Mesodermal cell (in vitro differentiated cells): ENCODE measurements at regions not wholly inside any gene's neighbourhood (a gene's known extent, or its start where the extent isn't known, plus 50 kb on each side); places are given as distances from the start of the nearest gene placed in this dataset.

Experiments used
- H3K27ac ChIP-seq: 2 replicates; pipeline ENCODE4 v1.7.0; 2013; ENCODE audit warnings: mild to moderate bottlenecking, low read depth, low read length, moderate library complexity; ENCODE audit not compliant: severe bottlenecking
- H3K36me3 ChIP-seq: 2 replicates; pipeline ENCODE4 v1.7.1; 2013; ENCODE audit warnings: mild to moderate bottlenecking, low read length, moderate library complexity; ENCODE audit not compliant: control insufficient read depth, insufficient read depth
- H3K4me1 ChIP-seq: one replicate; pipeline ENCODE4 v1.7.1; 2013; ENCODE audit warnings: mild to moderate bottlenecking, low read length; ENCODE audit not compliant: insufficient read depth, control insufficient read depth, poor library complexity, severe bottlenecking
- H3K4me3 ChIP-seq: 2 replicates; pipeline ENCODE4 v1.7.0; 2013; ENCODE audit warnings: low read length, control low read depth, mild to moderate bottlenecking; ENCODE audit not compliant: insufficient read depth, poor library complexity, severe bottlenecking; ENCODE audit errors: extremely low read depth
- H3K9me3 ChIP-seq: 2 replicates; pipeline ENCODE4 v1.7.1; 2013; ENCODE audit warnings: mild to moderate bottlenecking, low read length, moderate library complexity; ENCODE audit not compliant: control insufficient read depth
- WGBS, 2 experiments: methylation state at CpG; one replicate each; pipeline ENCODE4 v1.1.5; 2013; ENCODE audit warnings: missing lambda C conversion rate in 2 of 2; ENCODE audit not compliant: insufficient coverage in 2 of 2; 5-methylcytosine and 5-hydroxymethylcytosine counted together

- no peak overlapping the region for H3K4me3 ChIP-seq
- peaks cover 17% of the 10 kb centered on the region for H3K36me3 ChIP-seq
- no peaks in the 10 kb centered on the region for H3K4me1 ChIP-seq
- 100% methylated on average over 1 of the region's 4 CpGs; no CpG with 5 or more reads in 1 of the 2 experiments for WGBS, 2 experiments
- peaks cover 11% of the 10 kb centered on the region for H3K9me3 ChIP-seq
- no peak overlapping the region for H3K27ac ChIP-seq
Observed at GRCh38 chr4:123088501-123088900, 166.1 kb upstream of the NUDT6 start.

- no CpG with 5 or more reads among the region's 2 CpGs for WGBS, 2 experiments
- Histone ChIP-seq H3K27ac (no peak overlapping the region), H3K36me3 (peaks cover 17% of the 10 kb centered on the region), H3K4me1 (no peaks in the 10 kb centered on the region), H3K9me3 (peaks cover 11% of the 10 kb centered on the region), H3K4me3 (no peak overlapping the region)
Observed at GRCh38 chr4:123090886-123091285, 168.5 kb upstream of the NUDT6 start.

DNA sequence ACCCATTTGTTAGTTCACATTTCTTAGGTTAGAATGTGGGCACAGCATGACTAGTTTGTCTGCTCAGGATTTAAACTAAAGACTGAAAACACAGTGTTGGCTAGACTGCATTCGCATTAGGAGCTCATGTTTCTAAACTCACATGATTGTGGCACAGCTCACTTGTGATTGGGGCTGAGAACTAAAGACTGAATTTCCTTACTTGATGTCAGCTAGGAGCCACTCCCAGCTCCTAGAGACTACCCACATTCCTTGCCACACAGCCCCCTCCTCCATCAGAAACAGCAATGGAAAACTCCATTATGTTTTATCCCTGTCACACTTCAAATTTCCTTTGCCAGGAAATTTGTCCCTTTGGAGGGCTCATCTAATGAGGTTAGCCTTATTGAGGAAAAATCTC, 170.2 kb upstream of the NUDT6 start:
- peaks cover 17% of the 10 kb centered on the region for H3K36me3 ChIP-seq
- H3K9me3 ChIP-seq, result peaks cover 11% of the 10 kb centered on the region
- no peaks in the 10 kb centered on the region for H3K4me1 ChIP-seq
- no peak overlapping the region for H3K4me3 ChIP-seq
- H3K27ac ChIP-seq, result no peak overlapping the region
- WGBS, 2 experiments, result 100% methylated on average over 1 of the region's 1 CpG; no CpG with 5 or more reads in 1 of the 2 experiments

DNA sequence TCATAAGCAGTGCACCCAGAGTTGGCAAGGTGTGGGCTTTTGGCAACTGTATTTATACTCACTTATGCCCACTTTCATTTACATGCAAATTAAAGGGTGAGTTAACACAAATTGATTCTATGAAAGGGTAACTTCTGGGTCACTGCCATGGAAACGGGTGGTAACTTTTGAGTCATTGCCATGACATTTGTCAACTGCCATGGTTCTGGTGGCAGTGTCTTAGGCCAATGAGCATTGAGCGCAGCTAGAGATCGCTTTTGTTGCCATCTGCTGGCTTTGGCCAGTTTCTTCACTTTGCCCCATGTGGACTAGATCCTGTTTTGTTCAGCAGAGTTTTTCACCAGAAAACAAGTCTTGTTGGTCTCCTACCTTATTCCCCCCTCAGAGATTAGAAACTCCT, 170.8 kb upstream of the NUDT6 start:
- H3K36me3 ChIP-seq, result peaks cover 17% of the 10 kb centered on the region
- H3K27ac ChIP-seq, result no peak overlapping the region
- H3K4me3 ChIP-seq, result no peak overlapping the region
- peaks cover 11% of the 10 kb centered on the region for H3K9me3 ChIP-seq
- H3K4me1 ChIP-seq, result no peaks in the 10 kb centered on the region
- WGBS, 2 experiments, result 86 to 97% methylated on average over 3 of the region's 3 CpGs

GRCh38 chr4:123096038-123096437, 173.6 kb upstream of the NUDT6 start:
- H3K36me3 ChIP-seq, result peaks cover 10% of the 10 kb centered on the region
- H3K27ac ChIP-seq, result no peak overlapping the region
- 69 to 84% methylated on average over 2 to 4 of the region's 4 CpGs for WGBS, 2 experiments
- no peaks in the 10 kb centered on the region for H3K4me1 ChIP-seq
- H3K4me3 ChIP-seq, result no peak overlapping the region
- peaks cover 11% of the 10 kb centered on the region for H3K9me3 ChIP-seq

DNA sequence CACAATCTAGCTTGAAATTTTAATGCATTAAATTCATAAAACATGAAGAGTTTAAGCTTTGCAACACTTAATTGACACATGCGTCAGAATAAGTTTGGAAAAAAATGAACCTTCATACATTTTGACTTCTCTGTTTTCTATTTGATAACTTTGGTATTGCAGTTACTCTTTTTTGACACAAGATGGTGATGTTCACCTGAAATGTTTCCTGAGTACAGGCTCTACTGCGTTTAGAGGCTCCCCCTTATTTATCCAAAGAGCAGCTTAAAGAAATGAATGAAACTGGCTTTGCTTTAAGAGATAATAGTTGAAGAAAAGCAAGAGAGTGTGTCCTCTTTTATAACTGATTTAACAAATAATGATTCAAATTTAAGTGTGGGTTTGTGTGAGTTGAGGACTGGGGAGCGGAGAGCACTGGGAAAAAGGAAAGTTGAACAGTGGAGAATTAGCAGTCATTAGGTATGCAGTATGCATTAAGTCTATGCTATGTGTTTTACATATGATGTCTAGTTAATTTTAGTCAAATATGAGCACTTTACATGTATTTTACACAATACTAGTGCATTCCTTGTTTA, 180.6 kb upstream of the NUDT6 start:
- 60 to 100% methylated on average over 1 of the region's 3 CpGs for WGBS, 2 experiments
- no peaks in the 10 kb centered on the region for H3K9me3 ChIP-seq
- H3K36me3 ChIP-seq, result peaks cover 13% of the 10 kb centered on the region
- H3K4me3 ChIP-seq, result no peak overlapping the region
- H3K27ac ChIP-seq, result no peak overlapping the region
- H3K4me1 ChIP-seq, result no peaks in the 10 kb centered on the region

- Histone ChIP-seq H3K4me1 (no peaks in the 10 kb centered on the region), H3K9me3 (no peaks in the 10 kb centered on the region), H3K36me3 (peaks cover 13% of the 10 kb centered on the region), H3K27ac (no peak overlapping the region), H3K4me3 (no peak overlapping the region)
- 89 to 100% methylated on average over 1 to 3 of the region's 3 CpGs for whole genome bisulfite sequencing, 2 experiments
Observed at GRCh38 chr4:123104310-123105025, 182.1 kb upstream of the NUDT6 start.

DNA sequence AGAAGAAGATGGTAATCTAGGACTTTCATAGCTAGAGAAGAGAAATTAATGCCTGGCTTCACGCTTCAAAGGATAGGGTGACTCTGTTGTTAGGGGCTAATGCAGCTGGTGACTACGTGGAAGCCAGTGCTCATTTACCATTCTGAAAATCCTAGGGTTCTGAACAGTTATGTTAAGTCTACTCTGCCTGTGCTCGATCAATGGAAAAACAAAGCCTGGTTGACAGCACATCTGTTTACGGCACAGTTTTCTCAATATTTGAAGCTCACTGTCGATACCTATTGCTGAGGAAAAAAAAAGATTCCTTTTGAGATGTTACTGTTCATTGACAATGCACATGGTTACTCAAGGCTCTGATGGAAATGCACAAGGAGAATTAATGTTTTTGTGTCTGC, 182.6 kb upstream of the NUDT6 start:
- Histone ChIP-seq H3K4me1 (no peaks in the 10 kb centered on the region), H3K27ac (no peak overlapping the region), H3K4me3 (no peak overlapping the region), H3K36me3 (peaks cover 13% of the 10 kb centered on the region), H3K9me3 (no peaks in the 10 kb centered on the region)
- 96% methylated on average over 5 of the region's 5 CpGs for WGBS, 2 experiments

GRCh38 chr4:123106747-123107146, 184.3 kb upstream of the NUDT6 start:
- WGBS, 2 experiments, result 86 to 95% methylated on average over 4 to 6 of the region's 8 CpGs
- no peaks in the 10 kb centered on the region for H3K4me1 ChIP-seq
- H3K9me3 ChIP-seq, result no peaks in the 10 kb centered on the region
- peaks cover 13% of the 10 kb centered on the region for H3K36me3 ChIP-seq
- no peak overlapping the region for H3K4me3 ChIP-seq
- no peak overlapping the region for H3K27ac ChIP-seq

- 92 to 99% methylated on average over 9 to 11 of the region's 16 CpGs for WGBS, 2 experiments
- Histone ChIP-seq H3K27ac (no peak overlapping the region), H3K36me3 (peaks cover 13% of the 10 kb centered on the region), H3K4me3 (no peak overlapping the region), H3K4me1 (no peaks in the 10 kb centered on the region), H3K9me3 (no peaks in the 10 kb centered on the region)
Observed at GRCh38 chr4:123107444-123108252, 185.3 kb upstream of the NUDT6 start.
